ENCODE measurements at regions not wholly inside any gene's neighbourhood (a gene's known extent, or its start where the extent isn't known, plus 50 kb on each side); places are given as distances from the start of the nearest gene placed in this dataset.

- Histone ChIP-seq H3K4me1 (ENCODE audit: control insufficient read depth in 2 of 3, insufficient read depth in 2 of 3, low read depth in 1 of 3, low read length in 3 of 3) (no peaks in the 10 kb centered on the region), H3K36me3 (ENCODE audit: control insufficient read depth in 2 of 3, insufficient read depth in 3 of 3, low read length in 3 of 3) (no peaks in the 10 kb centered on the region), H3K27ac (ENCODE audit: low read depth in 2 of 2, low read length in 2 of 2) (no peak overlapping the region), H3K27me3 (ENCODE audit: control insufficient read depth, insufficient read depth, low read length) (no peaks in the 10 kb centered on the region), H3K9ac (ENCODE audit: low read length in 3 of 3) (no peak overlapping the region), H3K4me3 (ENCODE audit: low read length in 3 of 3) (no peak overlapping the region), H3K9me3 (ENCODE audit: control insufficient read depth in 2 of 3, insufficient read depth in 1 of 3, low read length in 3 of 3) (no peaks in the 10 kb centered on the region)
- TF ChIP-seq, protein P1, sequence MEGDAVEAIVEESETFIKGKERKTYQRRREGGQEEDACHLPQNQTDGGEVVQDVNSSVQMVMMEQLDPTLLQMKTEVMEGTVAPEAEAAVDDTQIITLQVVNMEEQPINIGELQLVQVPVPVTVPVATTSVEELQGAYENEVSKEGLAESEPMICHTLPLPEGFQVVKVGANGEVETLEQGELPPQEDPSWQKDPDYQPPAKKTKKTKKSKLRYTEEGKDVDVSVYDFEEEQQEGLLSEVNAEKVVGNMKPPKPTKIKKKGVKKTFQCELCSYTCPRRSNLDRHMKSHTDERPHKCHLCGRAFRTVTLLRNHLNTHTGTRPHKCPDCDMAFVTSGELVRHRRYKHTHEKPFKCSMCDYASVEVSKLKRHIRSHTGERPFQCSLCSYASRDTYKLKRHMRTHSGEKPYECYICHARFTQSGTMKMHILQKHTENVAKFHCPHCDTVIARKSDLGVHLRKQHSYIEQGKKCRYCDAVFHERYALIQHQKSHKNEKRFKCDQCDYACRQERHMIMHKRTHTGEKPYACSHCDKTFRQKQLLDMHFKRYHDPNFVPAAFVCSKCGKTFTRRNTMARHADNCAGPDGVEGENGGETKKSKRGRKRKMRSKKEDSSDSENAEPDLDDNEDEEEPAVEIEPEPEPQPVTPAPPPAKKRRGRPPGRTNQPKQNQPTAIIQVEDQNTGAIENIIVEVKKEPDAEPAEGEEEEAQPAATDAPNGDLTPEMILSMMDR (IDR thresholded peaks at IDR 0.05; ENCODE audit: borderline replicate concordance, extremely low read depth, insufficient read depth) = no peak
- DNase-seq (no peak), FAIRE-seq (no peak)
- intact Hi-C loops (cut with DNase I) = no loop called here
Measured at GRCh38 chr11:104813532-104813931, 84.7 kb downstream of the CASP12 start.

GRCh38 chr11:104812103-104812788 is 86.0 kb downstream of the CASP12 start:
- Histone ChIP-seq H3K4me1 (ENCODE audit: control insufficient read depth in 2 of 3, insufficient read depth in 2 of 3, low read depth in 1 of 3, low read length in 3 of 3) (no peaks in the 10 kb centered on the region), H3K27me3 (ENCODE audit: control insufficient read depth, insufficient read depth, low read length) (no peaks in the 10 kb centered on the region), H3K4me3 (ENCODE audit: low read length in 3 of 3) (no peak overlapping the region), H3K9ac (ENCODE audit: low read length in 3 of 3) (no peak overlapping the region), H3K36me3 (ENCODE audit: control insufficient read depth in 2 of 3, insufficient read depth in 3 of 3, low read length in 3 of 3) (no peaks in the 10 kb centered on the region), H3K27ac (ENCODE audit: low read depth in 2 of 2, low read length in 2 of 2) (no peak overlapping the region), H3K9me3 (ENCODE audit: control insufficient read depth in 2 of 3, insufficient read depth in 1 of 3, low read length in 3 of 3) (no peaks in the 10 kb centered on the region)
- DNase-seq (no peak), FAIRE-seq (no peak)
- intact Hi-C loops (cut with DNase I) = no loop called here
- TF ChIP-seq, protein P1 (IDR thresholded peaks at IDR 0.05; ENCODE audit: borderline replicate concordance, extremely low read depth, insufficient read depth) = no peak

DNA sequence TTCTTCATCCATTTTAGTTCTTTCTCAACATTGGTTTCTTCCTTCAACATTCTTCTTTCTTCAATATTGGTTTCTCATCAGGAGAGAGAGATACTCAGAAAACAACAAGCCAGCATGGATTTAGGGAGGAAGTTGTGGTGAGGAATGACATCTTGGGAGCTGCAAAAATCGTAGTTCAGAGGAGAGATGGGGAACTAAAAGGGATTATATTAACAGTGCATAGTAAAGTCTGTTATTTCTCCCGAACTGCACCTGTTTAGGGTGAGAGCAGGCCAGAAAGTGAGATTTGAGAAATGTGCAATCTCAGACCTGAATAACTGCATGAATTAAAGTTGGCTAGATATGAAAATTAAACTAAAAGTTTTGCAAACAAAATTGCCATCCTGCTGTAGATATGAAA is 94.5 kb downstream of the CASP12 start:
- intact Hi-C loops (cut with DNase I) = no loop called here
- Histone ChIP-seq H3K9me3 (ENCODE audit: control insufficient read depth in 2 of 3, insufficient read depth in 1 of 3, low read length in 3 of 3) (no peaks in the 10 kb centered on the region), H3K4me1 (ENCODE audit: control insufficient read depth in 2 of 3, insufficient read depth in 2 of 3, low read depth in 1 of 3, low read length in 3 of 3) (no peaks in the 10 kb centered on the region), H3K27ac (ENCODE audit: low read depth in 2 of 2, low read length in 2 of 2) (no peak overlapping the region), H3K4me3 (ENCODE audit: low read length in 3 of 3) (no peak overlapping the region), H3K36me3 (ENCODE audit: control insufficient read depth in 2 of 3, insufficient read depth in 3 of 3, low read length in 3 of 3) (no peaks in the 10 kb centered on the region), H3K27me3 (ENCODE audit: control insufficient read depth, insufficient read depth, low read length) (no peaks in the 10 kb centered on the region), H3K9ac (ENCODE audit: low read length in 3 of 3) (no peak overlapping the region)
- TF ChIP-seq, protein P1 (IDR thresholded peaks at IDR 0.05; ENCODE audit: borderline replicate concordance, extremely low read depth, insufficient read depth) = no peak
- DNase-seq (no peak), FAIRE-seq (no peak)

DNA sequence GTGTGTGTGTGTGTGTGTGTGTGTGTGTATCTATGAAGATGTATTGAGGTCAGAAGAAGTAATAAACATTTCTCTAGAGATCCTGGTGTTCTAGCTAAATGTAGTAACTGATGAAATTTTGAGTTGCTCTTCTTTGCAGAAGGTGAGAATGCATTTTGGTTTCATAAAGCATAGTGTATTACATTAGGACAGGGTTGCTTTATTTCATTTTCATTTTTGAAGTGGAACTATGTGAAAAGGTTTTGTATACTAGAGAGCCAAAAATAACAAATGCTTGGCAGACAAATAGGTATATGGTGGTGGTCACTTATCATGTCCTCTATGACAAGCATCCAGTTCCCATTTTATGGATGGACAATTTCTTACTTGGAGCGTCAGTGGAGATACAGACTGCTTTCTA is 99.0 kb downstream of the CASP12 start:
- no peak for FAIRE-seq
- Histone ChIP-seq H3K27ac (ENCODE audit: low read depth in 2 of 2, low read length in 2 of 2) (no peak overlapping the region), H3K4me3 (ENCODE audit: low read length in 3 of 3) (no peak overlapping the region), H3K36me3 (ENCODE audit: control insufficient read depth in 2 of 3, insufficient read depth in 3 of 3, low read length in 3 of 3) (no peaks in the 10 kb centered on the region), H3K9ac (ENCODE audit: low read length in 3 of 3) (no peak overlapping the region), H3K4me1 (ENCODE audit: control insufficient read depth in 2 of 3, insufficient read depth in 2 of 3, low read depth in 1 of 3, low read length in 3 of 3) (no peaks in the 10 kb centered on the region), H3K27me3 (ENCODE audit: control insufficient read depth, insufficient read depth, low read length) (no peaks in the 10 kb centered on the region), H3K9me3 (ENCODE audit: control insufficient read depth in 2 of 3, insufficient read depth in 1 of 3, low read length in 3 of 3) (peaks cover 0 to 5% (median 0%) of the 10 kb centered on the region in 3 donors)
- no peak for DNase-seq
- intact Hi-C loops (cut with DNase I) = no loop called here
- TF ChIP-seq, protein P1 (IDR thresholded peaks at IDR 0.05; ENCODE audit: borderline replicate concordance, extremely low read depth, insufficient read depth) = no peak

Data from kidney (tissue), 13 donors.